Adrenal gland (tissue), 9 donors: ENCODE measurements at regions not wholly inside any gene's neighbourhood (a gene's known extent, or its start where the extent isn't known, plus 50 kb on each side); places are given as distances from the start of the nearest gene placed in this dataset.

Source experiments
- DNase-seq, 7 donors: peaks; one replicate each; pipeline ENCODE4 v3.0.0-alpha.2; 2019 to 2020
- H3K27ac ChIP-seq, 5 donors: fragments of 200-600 bp; sonication (generic) in 4 of 5; 1 replicate in 3 of 5; 2 replicates in 2 of 5; pipeline versions ENCODE4 v1.5.1 to v1.8.0; 2016 to 2020; ENCODE audit warnings: mild to moderate bottlenecking in 1 of 5
- H3K27me3 ChIP-seq: fragments of 200-600 bp; 2 replicates; pipeline ENCODE4 v1.8.0; 2021
- H3K36me3 ChIP-seq, 2 donors: fragments of 200-600 bp; replicated peaks in 1 of 2; 1 replicate in 1 of 2; 2 replicates in 1 of 2; pipeline versions ENCODE4 v1.5.1 to v1.8.0; 2018 to 2022
- H3K4me1 ChIP-seq, 2 donors: fragments of 200-600 bp; replicated peaks in 1 of 2; 1 replicate in 1 of 2; 2 replicates in 1 of 2; pipeline versions ENCODE4 v1.5.1 to v1.8.0; 2018 to 2021
- H3K4me3 ChIP-seq, 4 donors: fragments of 200-600 bp; sonication (generic) in 3 of 4; one replicate each; pipeline ENCODE4 v1.5.1; 2016 to 2018
- H3K9me3 ChIP-seq, 3 donors: fragments of 200-600 bp; sonication (generic) in 1 of 3; replicated peaks in 1 of 3; 1 replicate in 2 of 3; 2 replicates in 1 of 3; pipeline versions ENCODE4 v1.5.1 to v1.8.0; 2016 to 2021
- POLR2A ChIP-seq, 2 donors: fragments of 450-650 bp; IDR thresholded peaks; one replicate each; pipeline ENCODE4 v1.6.1; 2017; ENCODE audit warnings: antibody characterized with exemption in 2 of 2, mild to moderate bottlenecking in 2 of 2, moderate library complexity in 1 of 2
- WGBS, 4 donors: extraction: QIAGEN DNeasy Blood & Tissue Kit in 2 of 4; methylation state at CpG; one replicate each; pipeline versions ENCODE4 v1.1.5 to v1.1.7; 2013 to 2017; 5-methylcytosine and 5-hydroxymethylcytosine counted together
- intact Hi-C, 2 donors: fragments of 100-400 bp; cut with DNase I; formaldehyde crosslinking; loops; one replicate each; pipeline versions ENCODE4 v1.14.1 to v1.15.0; 2022 to 2023
- TF ChIP-seq, protein P1 (sequence below), 6 experiments: fragments of 450-650 bp in 4 of 6; fragments of 200-600 bp in 2 of 6; sonication (generic) in 1 of 6; IDR thresholded peaks; 1 replicate in 5 of 6; 2 replicates in 1 of 6; pipeline versions ENCODE4 v1.5.1 to v1.8.0; 2016 to 2021; ENCODE audit warnings: antibody characterized with exemption in 6 of 6, mild to moderate bottlenecking in 2 of 6, moderate library complexity in 1 of 6
- donor health status: healthy with polysubstance abuse.
- donor health status: Bipolar disorder and iron deficiency.
- donor health status: DM: yes; HTN: yes; CAD: no.
- donor health status: DM: no; HTN: no; CAD: no.
- donor health status: DM: no; HTN: no; CAD: no.

DNA sequence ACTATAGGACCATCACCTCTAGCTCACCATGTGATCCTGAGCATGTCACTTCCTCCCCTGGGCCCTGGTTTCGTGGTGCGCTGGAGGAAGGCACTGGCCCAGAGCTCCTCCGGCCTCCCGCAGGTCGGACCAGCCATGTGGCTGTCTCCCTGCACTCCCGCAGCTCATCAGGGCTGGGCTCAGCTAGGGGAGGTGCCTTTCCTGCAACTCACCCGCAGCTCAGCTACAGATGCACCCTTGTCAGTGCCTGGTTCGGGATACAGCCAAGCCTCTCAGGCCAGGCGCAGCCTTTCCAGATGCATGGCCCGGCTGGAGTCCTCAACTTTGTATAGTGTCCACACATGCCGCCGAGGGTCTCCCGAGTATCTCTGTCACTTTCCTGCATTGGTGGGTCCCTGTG is 138.2 kb upstream of the VSTM2B start:
- H3K4me3 ChIP-seq: no peak overlapping the region
- H3K4me1 ChIP-seq: no peaks in the 10 kb centered on the region
- TF ChIP-seq, protein P1, sequence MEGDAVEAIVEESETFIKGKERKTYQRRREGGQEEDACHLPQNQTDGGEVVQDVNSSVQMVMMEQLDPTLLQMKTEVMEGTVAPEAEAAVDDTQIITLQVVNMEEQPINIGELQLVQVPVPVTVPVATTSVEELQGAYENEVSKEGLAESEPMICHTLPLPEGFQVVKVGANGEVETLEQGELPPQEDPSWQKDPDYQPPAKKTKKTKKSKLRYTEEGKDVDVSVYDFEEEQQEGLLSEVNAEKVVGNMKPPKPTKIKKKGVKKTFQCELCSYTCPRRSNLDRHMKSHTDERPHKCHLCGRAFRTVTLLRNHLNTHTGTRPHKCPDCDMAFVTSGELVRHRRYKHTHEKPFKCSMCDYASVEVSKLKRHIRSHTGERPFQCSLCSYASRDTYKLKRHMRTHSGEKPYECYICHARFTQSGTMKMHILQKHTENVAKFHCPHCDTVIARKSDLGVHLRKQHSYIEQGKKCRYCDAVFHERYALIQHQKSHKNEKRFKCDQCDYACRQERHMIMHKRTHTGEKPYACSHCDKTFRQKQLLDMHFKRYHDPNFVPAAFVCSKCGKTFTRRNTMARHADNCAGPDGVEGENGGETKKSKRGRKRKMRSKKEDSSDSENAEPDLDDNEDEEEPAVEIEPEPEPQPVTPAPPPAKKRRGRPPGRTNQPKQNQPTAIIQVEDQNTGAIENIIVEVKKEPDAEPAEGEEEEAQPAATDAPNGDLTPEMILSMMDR (IDR thresholded peaks at IDR 0.05): no peak
- TF ChIP-seq POLR2A (IDR thresholded peaks at IDR 0.05): no peak
- H3K36me3 ChIP-seq: no peaks in the 10 kb centered on the region
- WGBS, 4 donors: 74 to 86% (median 78%) methylated on average over 3 to 13 of the region's 13 CpGs
- no peaks in the 10 kb centered on the region for H3K9me3 ChIP-seq
- no peak overlapping the region for H3K27ac ChIP-seq
- H3K27me3 ChIP-seq: no peaks in the 10 kb centered on the region
- no peak for DNase-seq
- intact Hi-C loops: no loop called here

DNA sequence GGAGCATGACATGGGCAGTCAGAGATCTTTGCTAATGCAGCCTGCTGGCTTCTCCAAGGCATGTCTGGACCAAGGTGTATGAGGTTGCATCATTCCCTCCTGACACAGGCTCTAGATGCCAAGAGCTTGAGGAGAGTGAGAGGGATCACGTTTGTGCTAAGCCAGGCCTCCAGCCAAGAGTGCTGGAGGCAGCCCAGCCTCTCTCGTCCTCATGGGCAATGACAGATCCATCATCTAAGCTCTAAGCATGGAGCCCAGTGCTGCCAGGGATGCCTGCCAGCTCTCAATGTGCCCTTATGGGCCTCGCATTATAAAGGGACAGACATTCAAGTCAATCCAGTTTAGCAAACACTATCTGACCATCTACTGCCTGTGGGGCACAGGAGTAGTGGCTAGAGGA is 136.3 kb upstream of the VSTM2B start:
- no peaks in the 10 kb centered on the region for H3K27me3 ChIP-seq
- DNase-seq: no peak
- no peaks in the 10 kb centered on the region for H3K36me3 ChIP-seq
- intact Hi-C loops: no loop called here
- H3K9me3 ChIP-seq: no peaks in the 10 kb centered on the region
- H3K4me1 ChIP-seq: no peaks in the 10 kb centered on the region
- TF ChIP-seq, protein P1 (IDR thresholded peaks at IDR 0.05): no peak
- TF ChIP-seq POLR2A (IDR thresholded peaks at IDR 0.05): no peak
- H3K27ac ChIP-seq: no peak overlapping the region
- no peak overlapping the region for H3K4me3 ChIP-seq
- WGBS, 4 donors: 22 to 47% (median 29%) methylated on average over 2 to 3 of the region's 3 CpGs

DNA sequence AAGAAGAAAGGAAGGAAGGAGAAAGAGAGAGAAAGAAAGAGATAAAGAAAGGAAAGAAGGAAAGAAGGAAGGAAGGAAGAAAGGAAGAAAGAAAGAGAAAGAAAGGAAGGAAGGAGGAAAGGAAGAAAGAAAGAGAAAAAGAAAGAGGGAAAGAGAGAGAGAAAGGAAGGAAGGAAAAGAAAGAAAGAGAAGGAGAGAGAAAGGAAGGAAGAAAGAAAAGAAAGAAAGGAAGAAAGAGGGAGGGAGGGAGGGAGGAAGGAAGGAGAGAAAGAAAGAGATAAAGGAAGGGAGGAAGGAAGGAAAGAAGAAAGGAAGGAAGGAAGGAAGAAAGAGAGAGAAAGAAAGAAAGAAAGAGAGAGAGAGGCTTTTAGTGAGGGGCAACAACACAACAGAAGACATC is 135.1 kb upstream of the VSTM2B start:
- Histone ChIP-seq H3K36me3 (no peaks in the 10 kb centered on the region), H3K4me3 (no peak overlapping the region), H3K9me3 (no peaks in the 10 kb centered on the region), H3K27me3 (no peaks in the 10 kb centered on the region), H3K4me1 (no peaks in the 10 kb centered on the region), H3K27ac (no peak overlapping the region)
- TF ChIP-seq POLR2A (IDR thresholded peaks at IDR 0.05): no peak
- TF ChIP-seq, protein P1 (IDR thresholded peaks at IDR 0.05): no peak
- DNase-seq: no peak
- intact Hi-C loops: no loop called here

DNA sequence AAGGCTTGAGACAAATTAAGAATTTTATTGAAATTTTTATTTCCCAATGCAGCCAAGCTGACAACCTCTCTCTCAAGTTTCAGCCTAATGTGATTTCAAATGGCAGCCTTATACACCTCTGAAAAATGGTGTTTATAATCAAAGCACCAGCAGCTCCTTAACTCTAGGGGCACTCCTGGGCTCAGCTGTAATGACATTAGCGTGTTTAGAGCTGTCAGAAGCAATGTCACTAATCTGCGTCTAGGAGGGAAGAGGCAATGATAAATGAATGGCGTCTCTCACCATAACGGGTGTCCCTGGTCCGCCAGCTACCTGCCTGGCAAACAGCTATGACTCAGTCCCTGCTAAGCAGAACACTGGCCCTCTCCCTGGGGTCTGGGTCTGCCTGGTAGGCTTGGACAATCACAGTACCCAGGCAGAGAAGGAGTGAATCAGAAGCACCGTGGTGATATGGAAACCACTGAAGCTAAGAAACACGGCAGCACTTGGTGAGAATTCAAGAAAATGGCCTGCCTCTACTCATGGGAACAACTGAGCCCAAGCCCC is 131.8 kb upstream of the VSTM2B start:
- H3K9me3 ChIP-seq: no peaks in the 10 kb centered on the region
- WGBS, 4 donors: 45 to 58% (median 50%) methylated on average over 5 to 7 of the region's 7 CpGs
- intact Hi-C loops: no loop called here
- H3K36me3 ChIP-seq: no peaks in the 10 kb centered on the region
- DNase-seq: no peak
- TF ChIP-seq, protein P1 (IDR thresholded peaks at IDR 0.05): no peak
- no peak for TF ChIP-seq POLR2A (IDR thresholded peaks at IDR 0.05)
- H3K27ac ChIP-seq: no peak overlapping the region
- H3K4me1 ChIP-seq: no peaks in the 10 kb centered on the region
- no peaks in the 10 kb centered on the region for H3K27me3 ChIP-seq
- H3K4me3 ChIP-seq: no peak overlapping the region
